SK-N-SH treated with all-trans-retinoic acid at 6 μM for 48 hours (cell line): ENCODE measurements at regions not wholly inside any gene's neighbourhood (a gene's known extent, or its start where the extent isn't known, plus 50 kb on each side); places are given as distances from the start of the nearest gene placed in this dataset.

Experiments used
- ATAC-seq: fragments of 200-7000 bp; cut with Tn5 transposase; 3 replicates; pipeline ENCODE4 v1.9.1; 2020; ENCODE audit warnings: mild to moderate bottlenecking, moderate library complexity
- ARNTL ChIP-seq: fragments of 450-650 bp; formaldehyde crosslinking; IDR thresholded peaks from 2 replicates; pipeline ENCODE4 v1.5.0; 2020; ENCODE audit warnings: low read depth, mild to moderate bottlenecking, moderate library complexity, borderline replicate concordance
- BACH2 ChIP-seq: fragments of 250-450 bp; sonication (Bioruptor Pico); IDR thresholded peaks from 2 replicates; pipeline ENCODE4 v1.9.0; 2021; ENCODE audit warnings: mild to moderate bottlenecking, borderline replicate concordance
- CREB5 ChIP-seq: fragments of 250-450 bp; sonication (Bioruptor Pico); IDR thresholded peaks from 2 replicates; pipeline ENCODE4 v1.5.1; 2020; ENCODE audit warnings: low read depth, mild to moderate bottlenecking, moderate library complexity
- CSDC2 ChIP-seq: fragments of 250-450 bp; sonication (Bioruptor Pico); IDR thresholded peaks from 2 replicates; pipeline ENCODE4 v1.5.0; 2020; ENCODE audit warnings: mild to moderate bottlenecking, moderate library complexity
- ESRRG ChIP-seq: fragments of 250-450 bp; sonication (Bioruptor Pico); IDR thresholded peaks from 2 replicates; pipeline ENCODE4 v1.6.1; 2021; ENCODE audit warnings: mild to moderate bottlenecking
- GLIS3 ChIP-seq: fragments of 250-450 bp; sonication (Bioruptor Pico); IDR thresholded peaks from 2 replicates; pipeline ENCODE4 v1.5.0; 2020; ENCODE audit warnings: mild to moderate bottlenecking, moderate library complexity
- ISL1 ChIP-seq: fragments of 250-450 bp; sonication (Bioruptor Pico); IDR thresholded peaks from 2 replicates; pipeline ENCODE4 v2.1.2; 2022; ENCODE audit warnings: mild to moderate bottlenecking, moderate library complexity
- OSR1 ChIP-seq: fragments of 250-450 bp; sonication (Bioruptor Pico); IDR thresholded peaks from 2 replicates; pipeline ENCODE4 v1.8.0; 2022; ENCODE audit warnings: moderate library complexity, mild to moderate bottlenecking, inconsistent platforms
- PATZ1 ChIP-seq: fragments of 250-450 bp; sonication (Bioruptor Pico); IDR thresholded peaks from 2 replicates; pipeline ENCODE4 v1.8.0; 2020; ENCODE audit warnings: mild to moderate bottlenecking, moderate library complexity, borderline replicate concordance
- PPARA ChIP-seq: fragments of 250-450 bp; sonication (Bioruptor Pico); IDR thresholded peaks from 2 replicates; pipeline ENCODE4 v1.5.0; 2020; ENCODE audit warnings: mild to moderate bottlenecking, borderline replicate concordance
- SNAI2 ChIP-seq: fragments of 250-450 bp; sonication (Bioruptor Pico); IDR thresholded peaks from 2 replicates; pipeline ENCODE4 v1.5.0; 2020; ENCODE audit warnings: mild to moderate bottlenecking, moderate library complexity
- TCF4 ChIP-seq: fragments of 250-450 bp; sonication (Bioruptor Pico); IDR thresholded peaks from 2 replicates; pipeline ENCODE4 v1.8.0; 2021; ENCODE audit warnings: mild to moderate bottlenecking, moderate library complexity, borderline replicate concordance
- TOX ChIP-seq: fragments of 250-450 bp; sonication (Bioruptor Pico); IDR thresholded peaks from 2 replicates; pipeline ENCODE4 v1.8.0; 2021; ENCODE audit warnings: mild to moderate bottlenecking, moderate library complexity, borderline replicate concordance
- TSHZ2 ChIP-seq: fragments of 250-450 bp; sonication (Bioruptor Pico); IDR thresholded peaks from 2 replicates; pipeline ENCODE4 v1.5.0; 2020; ENCODE audit warnings: mild to moderate bottlenecking, moderate library complexity
- ZC3H10 ChIP-seq: fragments of 250-450 bp; sonication (Bioruptor Pico); IDR thresholded peaks from 2 replicates; pipeline ENCODE4 v1.5.1; 2021; ENCODE audit warnings: mild to moderate bottlenecking, moderate library complexity
- ZFP3 ChIP-seq: fragments of 250-450 bp; sonication (Bioruptor Pico); IDR thresholded peaks from 2 replicates; pipeline ENCODE4 v1.5.0; 2020; ENCODE audit warnings: mild to moderate bottlenecking, moderate library complexity
- ZFP30 ChIP-seq: fragments of 450-650 bp; formaldehyde crosslinking; IDR thresholded peaks from 2 replicates; pipeline ENCODE4 v1.5.0; 2022; ENCODE audit warnings: mild to moderate bottlenecking, moderate library complexity
- ZNF565 ChIP-seq: fragments of 450-650 bp; formaldehyde crosslinking; conservative IDR thresholded peaks from 2 replicates; pipeline ENCODE4 v1.5.0; 2020; ENCODE audit warnings: low read depth, mild to moderate bottlenecking, moderate library complexity
- ZNF70 ChIP-seq: fragments of 450-650 bp; formaldehyde crosslinking; IDR thresholded peaks from 2 replicates; pipeline ENCODE4 v1.5.0; 2020; ENCODE audit warnings: mild to moderate bottlenecking, moderate library complexity
- ZNF8 ChIP-seq: fragments of 450-650 bp; formaldehyde crosslinking; IDR thresholded peaks from 2 replicates; pipeline ENCODE4 v1.5.0; 2020; ENCODE audit warnings: mild to moderate bottlenecking, moderate library complexity
- TF ChIP-seq, protein P1 (sequence below): fragments of 250-450 bp; sonication (Bioruptor Pico); IDR thresholded peaks from 2 replicates; pipeline ENCODE4 v1.8.0; 2021; ENCODE audit warnings: low read depth, mild to moderate bottlenecking, moderate library complexity, borderline replicate concordance

DNA sequence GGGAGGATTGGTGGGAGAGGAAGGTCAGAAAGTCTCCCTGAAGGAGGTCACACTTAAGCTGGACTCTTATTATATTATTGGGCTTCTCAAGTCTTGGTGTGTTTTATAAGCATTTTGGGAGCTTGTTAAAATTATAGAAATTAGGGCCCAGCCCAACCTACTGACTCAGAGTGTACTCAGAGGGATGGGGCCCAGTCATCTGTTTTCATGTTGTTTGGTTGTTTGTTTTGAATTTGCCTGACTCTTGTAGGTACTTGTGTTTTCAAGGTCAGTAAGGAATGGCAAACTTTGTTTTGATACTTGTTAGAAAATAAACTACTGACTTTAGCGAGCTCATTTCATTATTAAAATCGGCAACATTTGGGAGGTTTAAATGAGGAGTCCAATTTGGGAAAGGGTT, 152.0 kb downstream of the INSIG2 start:
- no peak for ATAC-seq

GRCh38 chr2:118239284-118239683, 151.0 kb downstream of the INSIG2 start:
- no peak for ATAC-seq

More for the DNA sequence above, 152.0 kb downstream of the INSIG2 start:
- TF ChIP-seq TOX (CRISPR knock-in tag): no peak
- TF ChIP-seq PPARA: no peak
- no peak for TF ChIP-seq SNAI2 (CRISPR knock-in tag)
- TF ChIP-seq GLIS3 (CRISPR knock-in tag): no peak
- TF ChIP-seq PATZ1: no peak
- no peak for TF ChIP-seq ZFP3
- TF ChIP-seq ARNTL (CRISPR knock-in tag): no peak
- TF ChIP-seq CSDC2 (CRISPR knock-in tag): no peak

GRCh38 chr2:118237451-118237850, 149.2 kb downstream of the INSIG2 start:
- TF ChIP-seq ZNF8 (CRISPR knock-in tag) (no peak), ZNF70 (CRISPR knock-in tag) (no peak), ESRRG (CRISPR knock-in tag) (no peak), BACH2 (CRISPR knock-in tag) (no peak), OSR1 (CRISPR knock-in tag) (no peak), PATZ1 (no peak), CREB5 (no peak), ARNTL (CRISPR knock-in tag) (no peak), TCF4 (no peak), ZFP30 (CRISPR knock-in tag) (no peak), ZC3H10 (CRISPR knock-in tag) (no peak), ZNF565 (no peak), ZFP3 (no peak), GLIS3 (CRISPR knock-in tag) (no peak)
- TF ChIP-seq, protein P1, sequence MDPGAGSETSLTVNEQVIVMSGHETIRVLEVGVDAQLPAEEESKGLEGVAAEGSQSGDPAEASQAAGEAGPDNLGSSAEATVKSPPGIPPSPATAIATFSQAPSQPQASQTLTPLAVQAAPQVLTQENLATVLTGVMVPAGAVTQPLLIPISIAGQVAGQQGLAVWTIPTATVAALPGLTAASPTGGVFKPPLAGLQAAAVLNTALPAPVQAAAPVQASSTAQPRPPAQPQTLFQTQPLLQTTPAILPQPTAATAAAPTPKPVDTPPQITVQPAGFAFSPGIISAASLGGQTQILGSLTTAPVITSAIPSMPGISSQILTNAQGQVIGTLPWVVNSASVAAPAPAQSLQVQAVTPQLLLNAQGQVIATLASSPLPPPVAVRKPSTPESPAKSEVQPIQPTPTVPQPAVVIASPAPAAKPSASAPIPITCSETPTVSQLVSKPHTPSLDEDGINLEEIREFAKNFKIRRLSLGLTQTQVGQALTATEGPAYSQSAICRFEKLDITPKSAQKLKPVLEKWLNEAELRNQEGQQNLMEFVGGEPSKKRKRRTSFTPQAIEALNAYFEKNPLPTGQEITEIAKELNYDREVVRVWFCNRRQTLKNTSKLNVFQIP (CRISPR knock-in tag): no peak
- no peak for ATAC-seq

More at GRCh38 chr2:118239284-118239683, 151.0 kb downstream of the INSIG2 start:
- TF ChIP-seq CSDC2 (CRISPR knock-in tag): no peak

GRCh38 chr2:118232796-118233195, 144.5 kb downstream of the INSIG2 start:
- no peak for ATAC-seq
- no peak for TF ChIP-seq ZFP3
- no peak for TF ChIP-seq PATZ1
- TF ChIP-seq TCF4: no peak
- no peak for TF ChIP-seq TSHZ2 (CRISPR knock-in tag)
- no peak for TF ChIP-seq ISL1 (CRISPR knock-in tag)
- TF ChIP-seq, protein P1 (CRISPR knock-in tag): no peak
- TF ChIP-seq GLIS3 (CRISPR knock-in tag): no peak
- no peak for TF ChIP-seq TOX (CRISPR knock-in tag)
- no peak for TF ChIP-seq ARNTL (CRISPR knock-in tag)
- TF ChIP-seq PPARA: no peak
- TF ChIP-seq OSR1 (CRISPR knock-in tag): no peak
- no peak for TF ChIP-seq ZNF565
- no peak for TF ChIP-seq BACH2 (CRISPR knock-in tag)
- no peak for TF ChIP-seq ZNF8 (CRISPR knock-in tag)
- TF ChIP-seq CSDC2 (CRISPR knock-in tag): no peak
